NCI-H1092 (cell line): ENCODE measurements at regions not wholly inside any gene's neighbourhood (a gene's known extent, or its start where the extent isn't known, plus 50 kb on each side); places are given as distances from the start of the nearest gene placed in this dataset.
"Not testable (repeated sequence)": the region's sequence is repeated elsewhere in the genome, so short reads cannot be mapped to it uniquely, and the experiment has no call there.

Experiments used
- DNase-seq: peaks from one replicate; lab custom pipeline; 2025; lab: John Stamatoyannopoulos, UW

DNA sequence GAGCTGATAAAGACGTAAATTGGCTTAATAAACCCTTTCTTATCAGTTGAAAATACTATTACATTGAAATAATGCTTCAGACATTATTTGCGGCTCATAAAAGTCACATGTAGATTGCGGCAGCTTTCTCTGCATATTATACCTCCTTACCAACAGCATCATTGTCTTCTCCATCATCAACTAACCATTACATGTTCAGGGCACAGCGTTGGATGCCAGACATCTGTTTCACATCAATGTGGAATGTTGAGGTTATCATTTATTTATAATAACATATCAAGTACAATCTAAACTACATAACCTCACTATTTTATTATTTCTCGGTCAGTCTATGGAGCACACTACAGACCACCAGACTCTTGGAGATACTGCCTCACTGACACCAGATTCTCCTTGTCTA, 573.8 kb upstream of the FAT3 start:
- DNase-seq = no peak

DNA sequence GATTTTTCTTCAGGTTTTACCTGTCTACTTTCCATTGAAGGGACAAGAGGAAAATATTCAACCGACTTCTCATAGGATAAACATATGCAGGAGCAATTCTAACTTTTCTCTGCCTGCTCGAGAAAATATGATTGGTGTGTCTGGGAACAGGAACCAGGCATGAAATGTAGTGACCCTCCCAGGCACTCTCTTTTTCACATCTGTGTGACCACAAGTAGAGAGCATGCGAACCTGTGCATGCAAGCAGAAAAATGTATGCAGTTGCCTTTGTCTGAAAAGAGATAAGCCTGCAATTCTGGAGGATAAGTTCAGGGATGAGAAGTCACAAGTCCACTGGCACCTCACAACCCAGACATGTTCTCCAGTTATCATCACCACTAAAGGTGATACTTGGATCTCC, 583.5 kb upstream of the FAT3 start:
- no peak for DNase-seq

DNA sequence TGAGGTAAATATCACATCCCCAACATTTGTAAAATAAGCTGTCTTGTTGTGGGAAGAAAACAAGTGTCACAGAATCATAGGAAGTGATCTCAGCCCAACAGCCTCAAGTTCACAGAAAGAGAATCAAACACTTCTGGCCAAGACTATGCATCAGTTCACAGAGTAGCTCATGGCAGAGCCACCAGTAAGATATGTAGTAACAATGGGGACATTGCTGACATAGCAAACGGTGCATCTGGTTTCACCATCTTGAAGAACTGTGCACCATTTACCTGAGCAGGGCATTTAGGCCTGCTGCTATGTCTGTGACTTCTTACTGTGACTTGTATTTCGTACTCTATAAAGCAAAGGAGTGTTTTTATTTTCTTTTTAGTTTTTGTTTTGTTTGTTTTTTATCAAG, 585.3 kb upstream of the FAT3 start:
- no peak for DNase-seq

DNA sequence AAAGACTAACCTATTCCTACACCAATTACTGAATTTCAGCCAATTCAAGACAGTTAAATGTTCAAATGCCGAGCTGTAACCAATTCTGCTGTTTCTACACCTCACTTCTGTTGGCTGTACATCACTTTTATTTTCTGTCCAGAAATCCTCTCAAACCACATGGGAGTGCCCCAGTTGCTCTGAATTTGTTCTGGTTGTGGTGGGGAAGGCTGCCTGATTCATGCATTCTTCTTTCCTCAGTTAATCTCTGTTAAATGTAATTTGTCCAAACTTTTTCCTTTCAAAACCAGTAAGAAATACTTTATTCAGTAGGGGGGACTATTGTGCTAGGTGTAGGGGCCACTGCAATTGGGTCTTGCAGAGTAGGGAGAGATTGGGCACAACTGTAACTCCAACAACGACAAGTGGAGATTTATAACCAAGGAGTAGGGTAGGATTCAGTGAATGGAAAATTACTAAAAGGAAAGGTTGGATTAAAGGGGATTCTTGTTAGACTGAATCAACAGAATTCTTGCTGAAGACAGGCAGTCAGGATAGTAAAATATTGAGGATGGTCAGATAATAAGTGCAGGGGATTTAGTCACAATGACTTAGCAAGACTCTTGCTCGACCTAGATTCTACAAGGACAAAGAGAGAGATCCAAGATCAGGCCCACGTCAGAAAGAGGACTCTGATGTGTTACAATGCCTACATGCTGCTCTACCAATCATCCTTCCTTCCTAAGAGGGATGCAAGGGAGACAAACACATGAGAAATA, 593.5 kb upstream of the FAT3 start:
- DNase-seq = no peak

DNA sequence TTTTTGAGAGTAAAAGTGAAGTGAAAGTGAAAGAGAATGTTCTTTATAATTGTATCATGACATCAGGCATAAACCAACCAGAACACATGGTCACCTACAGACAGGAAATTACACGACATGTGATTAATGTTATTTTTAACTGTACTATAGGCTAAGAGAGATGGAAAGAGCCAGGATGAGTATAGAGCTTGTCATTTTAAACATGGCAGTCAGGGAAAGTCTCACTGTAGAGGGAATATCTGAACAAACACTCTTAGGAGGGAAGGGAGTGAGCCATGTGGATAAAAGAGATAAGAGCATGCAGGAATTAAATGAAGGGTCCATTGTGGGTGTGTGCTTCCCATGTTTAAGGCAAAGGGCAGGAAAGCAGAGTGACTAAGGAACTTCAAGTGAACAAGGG, 599.1 kb upstream of the FAT3 start:
- DNase-seq = no peak

DNA sequence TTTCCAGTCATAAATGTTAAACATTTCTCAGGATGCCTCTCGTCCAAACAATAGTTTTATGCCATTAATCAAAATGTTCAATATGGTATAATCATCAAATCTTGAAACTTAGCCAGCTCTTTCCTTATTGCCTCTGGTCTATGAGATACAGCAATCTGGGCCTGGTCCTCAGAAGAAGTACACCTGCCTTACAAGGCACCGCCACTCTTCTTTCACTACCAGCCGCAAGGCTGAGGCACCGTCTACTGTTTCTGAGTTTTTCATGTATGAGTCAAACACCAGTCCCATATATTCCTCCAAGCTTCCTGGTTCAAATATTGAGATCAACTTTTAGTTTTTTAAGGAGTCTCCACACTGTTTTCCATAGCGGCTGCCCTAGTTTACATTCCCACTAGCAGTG, 600.6 kb upstream of the FAT3 start:
- DNase-seq = no peak

DNA sequence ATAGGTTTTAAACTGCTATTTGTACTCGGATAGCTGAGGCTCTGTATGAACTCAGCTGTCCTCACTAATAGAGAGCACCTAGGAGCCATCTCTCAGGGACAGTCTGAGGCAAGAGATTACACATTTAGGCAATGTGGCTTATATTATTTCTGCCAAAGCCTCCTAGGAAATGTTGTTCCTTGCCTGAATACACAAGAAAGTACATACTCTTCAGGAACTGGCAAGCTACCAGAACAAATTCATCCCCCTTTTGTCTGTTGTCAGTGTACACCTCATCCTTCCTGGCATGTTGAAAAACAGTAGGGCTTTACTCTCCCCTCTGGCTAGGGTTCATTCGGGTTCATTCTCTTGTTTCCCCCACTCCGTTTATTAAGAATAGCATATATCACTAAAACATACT, 615.9 kb upstream of the FAT3 start:
- DNase-seq = no peak

DNA sequence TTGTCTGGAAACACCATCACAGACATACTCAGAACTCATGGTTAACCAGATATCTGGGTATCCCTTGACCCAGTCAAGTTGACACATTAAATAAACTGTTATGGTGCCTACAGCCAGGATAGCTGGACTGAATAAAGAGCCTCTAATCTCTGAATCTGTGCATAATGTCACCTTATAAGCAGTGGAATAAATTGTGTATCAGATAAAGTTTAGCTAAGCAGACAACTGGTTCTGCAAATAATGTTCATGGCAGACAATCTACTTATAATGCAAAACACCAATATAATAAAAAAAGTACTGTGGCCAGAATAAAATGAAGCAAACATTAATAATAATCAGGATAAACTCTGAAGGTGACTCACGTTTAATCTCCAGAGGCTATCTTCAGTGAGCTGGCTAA, 628.5 kb upstream of the FAT3 start:
- DNase-seq = no peak

DNA sequence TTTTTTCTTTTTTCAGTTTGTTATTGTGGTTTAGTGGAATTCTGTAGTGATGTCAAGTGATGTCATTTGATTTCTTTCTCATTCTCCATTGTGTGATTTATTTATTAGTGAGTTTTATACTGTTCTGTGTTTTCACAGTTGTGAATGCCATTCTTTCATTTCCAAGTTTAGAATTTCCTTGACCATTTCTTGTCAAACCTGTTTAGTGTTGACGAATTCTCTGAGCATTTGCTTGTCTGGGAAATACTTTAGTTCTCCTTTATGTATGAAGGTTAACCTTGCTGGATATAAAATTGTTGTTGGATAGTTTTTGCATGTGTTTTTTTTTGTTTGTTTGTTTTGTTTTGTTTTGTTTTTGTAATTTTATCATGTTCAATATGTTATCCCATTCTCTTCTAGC, 633.6 kb upstream of the FAT3 start:
- DNase-seq = no peak

DNA sequence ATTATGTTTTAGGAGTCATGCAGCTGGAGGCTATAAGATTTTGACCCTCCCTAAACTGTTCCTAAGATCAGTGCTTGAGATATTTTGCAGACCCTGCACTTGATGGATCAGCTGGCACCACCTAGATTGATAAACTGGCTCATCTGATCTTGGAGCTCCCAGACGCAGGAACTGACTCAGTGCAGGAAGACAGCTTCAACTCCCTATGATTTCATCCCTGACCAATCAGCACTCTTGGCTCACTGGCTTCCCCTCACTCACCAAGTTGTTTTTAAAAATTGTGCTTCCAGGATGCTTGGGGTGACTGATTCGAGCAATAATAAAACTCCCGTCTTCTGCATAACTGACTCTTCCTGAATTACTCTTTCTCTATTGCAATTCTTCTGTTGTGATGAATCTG, 637.5 kb upstream of the FAT3 start:
- no peak for DNase-seq

DNA sequence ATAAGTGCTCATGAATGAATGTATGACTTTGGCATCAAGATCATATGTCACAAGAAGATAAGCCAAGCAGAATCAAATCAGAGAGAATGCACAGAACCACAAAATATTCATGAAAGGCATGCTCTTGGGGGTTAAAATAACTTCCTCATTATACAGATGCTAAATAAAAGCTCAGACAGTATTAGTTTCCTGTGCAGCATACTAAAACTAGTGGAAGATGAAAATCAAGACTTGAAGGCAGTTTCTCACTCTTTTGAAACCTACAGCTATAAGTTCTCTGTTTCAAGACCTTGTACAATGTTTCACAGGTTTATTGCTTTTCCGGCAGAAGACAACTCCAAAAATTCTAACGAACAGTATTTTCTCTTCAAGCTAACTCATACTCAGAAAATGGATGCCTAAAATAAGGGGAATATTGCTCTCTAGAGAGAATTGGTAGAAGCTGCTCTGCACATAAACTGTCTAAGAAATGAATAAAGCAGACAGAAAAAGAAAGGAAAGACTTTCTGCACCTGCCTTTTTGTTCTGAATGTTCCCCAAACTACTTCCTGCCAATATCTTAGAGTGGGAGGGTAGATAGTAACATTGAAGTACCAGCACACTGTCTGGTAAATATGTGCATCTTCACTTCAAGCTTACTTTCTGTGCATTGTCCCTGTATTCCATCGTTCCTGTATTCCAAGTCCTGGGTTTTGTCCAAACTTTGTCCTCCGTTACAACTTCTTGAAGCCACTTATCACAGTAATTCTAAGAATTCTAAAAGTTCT, 639.4 kb upstream of the FAT3 start:
- no peak for DNase-seq

DNA sequence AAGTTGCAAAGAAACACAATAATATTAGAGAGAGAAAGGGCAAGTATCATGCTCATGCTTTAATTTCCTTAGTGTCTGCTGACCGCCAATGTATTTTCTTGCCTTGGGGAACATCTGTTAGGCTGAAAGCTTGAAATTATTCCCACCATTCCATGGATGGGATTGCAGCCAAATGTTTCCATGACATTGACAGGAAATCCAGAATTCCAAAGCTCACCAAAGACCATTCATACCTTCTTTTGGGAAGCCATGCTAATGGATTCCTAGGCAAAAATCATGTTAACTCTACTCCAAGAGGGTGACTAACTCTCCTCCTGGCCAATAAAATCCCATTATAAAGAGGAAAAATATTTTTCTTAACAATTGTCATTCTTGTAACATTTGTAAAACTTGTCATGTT, 661.4 kb upstream of the FAT3 start:
- DNase-seq = no peak

DNA sequence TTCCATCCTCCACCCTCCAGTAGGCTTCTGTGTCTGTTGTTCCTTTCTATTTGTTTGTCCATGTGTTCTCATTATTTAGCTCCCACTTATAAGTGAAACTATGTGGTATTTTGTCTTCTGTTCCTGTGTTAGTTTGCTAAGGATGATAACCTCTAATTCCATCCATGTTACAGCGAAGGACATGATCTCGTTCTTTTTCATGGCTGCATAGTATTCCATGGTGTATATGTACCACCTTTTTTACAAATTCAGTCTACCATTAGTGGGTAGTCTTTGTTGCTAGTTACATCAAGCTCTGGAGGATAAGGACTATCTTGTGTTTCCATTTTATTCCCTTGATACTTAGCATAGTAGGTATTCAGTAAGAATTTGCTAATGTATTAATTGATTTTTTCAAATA, 664.2 kb upstream of the FAT3 start:
- no peak for DNase-seq

DNA sequence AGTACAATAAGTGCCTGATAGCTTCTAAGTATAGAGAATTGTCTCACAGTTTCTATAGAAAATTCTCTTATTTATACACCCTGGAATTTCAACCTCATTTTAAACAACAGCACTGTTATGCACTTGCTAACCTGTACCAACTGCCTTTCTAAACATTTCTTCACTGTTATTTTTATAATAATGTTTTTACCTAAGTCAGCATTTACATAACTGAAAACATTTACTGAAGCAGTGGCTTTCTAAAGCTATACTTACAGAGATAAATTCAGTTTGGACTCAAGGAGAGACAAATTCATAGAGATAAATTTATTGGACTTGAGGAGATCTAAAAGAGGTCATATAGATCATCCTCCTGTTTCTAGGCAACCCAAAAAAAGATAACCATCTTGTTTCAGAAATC, 686.6 kb upstream of the FAT3 start:
- DNase-seq = no peak

DNA sequence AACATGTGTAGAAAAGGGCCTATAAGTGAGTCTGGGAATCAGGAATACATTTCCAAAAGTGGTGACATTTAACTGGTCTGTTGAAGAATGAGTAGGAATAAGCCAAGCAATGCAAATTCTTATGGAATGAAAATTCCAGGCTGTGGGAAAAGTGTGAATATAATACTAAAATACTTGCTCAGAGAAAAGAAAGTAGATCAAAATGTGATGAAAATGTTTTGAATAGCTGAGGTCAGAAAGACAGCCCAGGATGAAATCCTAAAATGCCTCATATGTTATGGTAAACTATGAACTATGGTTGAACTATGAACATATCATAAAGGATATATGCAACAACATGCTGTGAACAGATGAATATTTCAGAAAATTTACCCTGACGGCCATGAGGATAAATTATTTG, 688.3 kb upstream of the FAT3 start:
- no peak for DNase-seq

DNA sequence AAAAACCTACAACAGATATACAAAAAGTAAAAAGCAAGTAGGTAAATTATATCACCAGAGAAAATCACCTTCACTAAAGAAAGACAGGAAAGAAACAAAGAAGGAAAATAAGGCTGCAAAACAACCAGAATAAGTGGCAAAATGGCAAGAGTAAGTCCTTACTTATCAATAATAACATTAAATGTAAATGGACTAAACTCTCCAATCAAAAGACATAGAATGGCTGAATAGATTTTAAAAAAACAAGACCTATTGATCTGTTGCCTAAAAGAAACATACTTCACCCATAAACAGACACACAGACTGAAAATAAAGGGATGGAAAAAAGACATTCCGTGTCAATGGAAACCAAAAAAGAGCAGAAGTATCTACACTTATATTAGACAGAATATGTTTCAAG, 695.7 kb upstream of the FAT3 start:
- no peak for DNase-seq

DNA sequence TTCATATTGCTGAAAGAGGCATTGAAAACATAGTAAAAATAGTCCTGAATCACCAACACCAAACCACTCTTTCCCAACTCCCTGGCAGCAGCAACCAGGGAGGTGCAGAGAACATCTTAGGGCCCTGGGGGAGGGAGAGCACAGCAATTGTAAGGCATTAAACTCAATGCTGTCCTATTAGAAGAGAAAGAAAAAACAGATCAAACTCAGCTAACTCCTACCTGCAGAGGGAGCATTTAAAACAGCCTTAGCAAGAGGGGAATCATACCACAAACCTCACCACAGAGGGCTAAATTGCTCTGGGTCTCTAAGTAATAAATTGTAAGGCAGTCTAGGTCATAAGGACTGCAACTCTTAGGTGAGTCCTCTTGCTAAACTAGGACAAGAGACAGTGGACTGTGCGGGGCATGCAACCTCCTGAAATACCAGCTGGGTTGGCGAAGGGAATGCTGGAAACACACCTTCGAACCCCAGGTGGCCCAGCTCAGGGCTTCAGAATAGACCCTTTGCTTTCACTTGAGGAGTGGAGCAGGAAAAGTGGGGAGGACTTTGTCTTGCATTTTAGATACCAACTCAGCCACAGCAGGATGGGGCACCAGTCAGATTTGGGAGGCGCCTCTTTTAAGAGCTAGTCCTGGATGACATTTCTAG, 697.1 kb upstream of the FAT3 start:
- no peak for DNase-seq

DNA sequence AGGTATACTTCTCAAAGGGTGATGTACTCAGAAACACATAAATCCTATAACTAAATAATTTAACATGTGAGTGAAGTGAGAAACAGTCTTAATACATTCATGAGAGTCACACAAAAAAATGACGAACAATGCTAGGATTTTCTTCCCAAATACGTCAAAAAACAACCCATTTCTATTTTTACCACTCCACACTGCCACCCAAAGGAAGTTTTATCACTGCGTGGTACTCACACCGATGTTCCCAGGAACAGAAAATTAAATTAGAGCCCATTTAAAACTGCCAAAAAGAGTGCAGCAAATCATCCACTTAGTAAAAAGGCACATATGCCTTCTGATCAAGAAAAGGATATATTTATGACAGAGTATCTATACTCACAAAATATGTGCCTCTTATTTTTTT, 710.9 kb upstream of the FAT3 start:
- DNase-seq = no peak

DNA sequence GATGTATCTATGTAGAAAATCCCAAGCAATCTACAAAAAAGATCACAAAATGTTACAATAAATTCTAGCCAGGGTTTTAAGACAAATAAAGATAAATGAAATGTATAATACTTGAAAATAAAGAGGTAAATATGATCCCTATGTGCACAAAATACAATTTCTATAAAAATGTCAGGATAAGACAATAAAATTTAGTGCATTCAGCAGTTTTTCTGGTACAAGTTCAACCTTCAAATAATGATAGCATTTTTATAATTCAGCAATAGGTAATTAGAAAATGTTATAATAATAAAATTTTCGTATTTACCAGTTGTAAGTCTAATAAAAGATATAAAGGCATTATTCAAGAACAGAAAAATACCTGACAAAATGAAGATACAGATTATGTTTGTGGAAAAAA, 726.8 kb upstream of the FAT3 start:
- DNase-seq = no peak

DNA sequence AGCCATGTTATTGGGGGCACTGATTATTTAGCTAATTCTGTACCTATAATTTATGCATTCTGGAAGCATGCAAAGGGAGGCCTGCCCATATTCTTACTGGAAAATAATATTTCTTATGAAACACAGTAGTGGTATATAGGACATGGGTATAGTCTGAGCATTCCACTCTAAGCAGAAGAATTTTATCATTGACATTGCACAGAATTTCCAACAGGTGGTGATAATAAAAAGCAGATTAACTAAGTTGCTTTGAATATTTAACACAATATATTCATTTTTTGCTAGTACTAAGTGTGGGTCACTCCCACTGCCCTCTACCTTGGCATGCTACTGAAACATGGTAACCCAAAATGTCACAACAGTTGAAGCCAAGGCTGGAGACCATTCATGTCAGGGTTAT, 728.8 kb upstream of the FAT3 start:
- DNase-seq = no peak

DNA sequence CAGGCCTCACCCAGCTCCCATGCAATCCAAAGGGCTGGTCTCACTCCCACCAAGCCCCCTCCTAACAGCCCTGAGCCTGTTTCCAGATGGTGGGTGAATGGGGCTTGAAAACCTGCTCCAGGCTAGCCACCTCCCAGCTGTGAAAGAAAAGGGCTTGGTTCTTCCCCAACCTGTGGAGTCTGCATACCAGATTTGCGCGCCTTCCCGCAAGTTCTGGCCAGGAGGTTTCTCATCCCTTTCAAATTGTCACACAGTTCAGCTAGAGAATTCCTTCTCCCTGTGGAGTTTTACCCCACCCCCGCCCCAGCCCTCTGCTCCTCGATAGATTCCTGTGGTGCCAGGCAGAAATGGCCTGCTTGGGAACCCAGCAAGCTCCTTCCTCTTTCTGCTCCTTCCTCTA, 734.6 kb upstream of the FAT3 start:
- DNase-seq = no peak

DNA sequence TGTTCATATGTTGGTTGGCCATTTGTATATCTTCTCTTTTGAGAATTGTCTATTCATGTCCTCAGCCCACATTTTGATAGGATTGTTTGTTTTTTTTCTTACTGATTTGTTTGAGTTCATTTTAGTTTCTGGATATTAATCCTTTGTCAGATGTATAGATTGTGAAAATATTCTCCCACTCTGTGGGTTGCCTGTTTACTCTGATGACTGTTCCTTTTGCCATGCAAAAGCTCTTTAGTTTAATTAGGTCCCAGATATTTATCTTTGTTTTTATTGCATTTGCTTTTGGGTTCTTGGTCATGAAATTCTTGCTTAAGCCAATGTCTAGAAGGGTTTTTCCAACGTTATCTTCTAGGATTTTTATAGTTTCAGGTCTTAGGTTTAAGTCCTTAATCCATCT, 740.7 kb upstream of the FAT3 start:
- not testable (repeated sequence) for DNase-seq

DNA sequence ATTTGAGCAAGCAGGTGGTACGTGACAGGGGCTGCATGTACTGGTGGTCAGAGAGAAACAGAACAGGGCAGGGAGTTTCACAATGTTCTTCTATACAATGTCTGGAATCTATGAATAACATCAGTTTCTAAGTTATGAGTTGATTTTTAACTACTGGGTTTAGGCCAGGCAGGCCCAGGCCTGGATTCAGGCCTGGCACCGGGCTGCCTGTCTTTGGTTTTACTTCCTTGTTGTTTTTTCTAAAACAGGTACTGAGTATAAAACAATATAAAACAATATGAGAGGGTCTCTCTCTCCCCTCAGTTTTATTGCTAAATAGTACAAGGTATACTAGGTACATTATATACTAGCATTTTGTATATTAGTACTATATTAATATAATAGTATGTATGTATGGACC, 742.7 kb upstream of the FAT3 start:
- not testable (repeated sequence) for DNase-seq
